Adrenal gland (tissue), 5 donors: ENCODE measurements at regions not wholly inside any gene's neighbourhood (a gene's known extent, or its start where the extent isn't known, plus 50 kb on each side); places are given as distances from the start of the nearest gene placed in this dataset.

ENCODE experiments used
- POLR2A ChIP-seq, 2 donors: fragments of 450-650 bp; IDR thresholded peaks; one replicate each; pipeline ENCODE4 v1.6.1; 2017; ENCODE audit warnings: antibody characterized with exemption in 2 of 2, mild to moderate bottlenecking in 2 of 2, moderate library complexity in 1 of 2
- TF ChIP-seq, protein P1 (sequence below), 6 experiments: fragments of 450-650 bp in 4 of 6; fragments of 200-600 bp in 2 of 6; sonication (generic) in 1 of 6; IDR thresholded peaks; 1 replicate in 5 of 6; 2 replicates in 1 of 6; pipeline versions ENCODE4 v1.5.1 to v1.8.0; 2016 to 2021; ENCODE audit warnings: antibody characterized with exemption in 6 of 6, mild to moderate bottlenecking in 2 of 6, moderate library complexity in 1 of 6
- donor health status: DM: no; HTN: no; CAD: no.

DNA sequence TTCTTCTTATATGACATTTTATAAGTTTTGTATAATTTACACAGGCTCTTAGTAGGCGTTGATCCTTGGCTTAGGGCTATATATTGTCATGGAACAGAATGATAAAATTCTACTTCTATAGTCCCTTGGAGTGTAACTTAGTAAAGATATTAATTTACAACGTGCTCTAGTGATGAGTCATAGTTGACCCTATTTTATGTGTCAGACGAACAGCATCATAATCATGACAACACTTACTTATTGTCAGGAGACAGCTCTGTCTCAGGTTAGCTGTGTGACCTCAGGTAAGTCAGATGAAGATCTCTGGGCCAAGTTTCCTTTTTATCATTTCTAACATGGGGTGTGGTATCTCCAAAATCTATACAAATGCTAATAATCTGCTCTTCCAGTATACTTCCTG, 473.5 kb downstream of the UTRN start:
- no peak for TF ChIP-seq POLR2A (IDR thresholded peaks at IDR 0.05)
- TF ChIP-seq, protein P1, sequence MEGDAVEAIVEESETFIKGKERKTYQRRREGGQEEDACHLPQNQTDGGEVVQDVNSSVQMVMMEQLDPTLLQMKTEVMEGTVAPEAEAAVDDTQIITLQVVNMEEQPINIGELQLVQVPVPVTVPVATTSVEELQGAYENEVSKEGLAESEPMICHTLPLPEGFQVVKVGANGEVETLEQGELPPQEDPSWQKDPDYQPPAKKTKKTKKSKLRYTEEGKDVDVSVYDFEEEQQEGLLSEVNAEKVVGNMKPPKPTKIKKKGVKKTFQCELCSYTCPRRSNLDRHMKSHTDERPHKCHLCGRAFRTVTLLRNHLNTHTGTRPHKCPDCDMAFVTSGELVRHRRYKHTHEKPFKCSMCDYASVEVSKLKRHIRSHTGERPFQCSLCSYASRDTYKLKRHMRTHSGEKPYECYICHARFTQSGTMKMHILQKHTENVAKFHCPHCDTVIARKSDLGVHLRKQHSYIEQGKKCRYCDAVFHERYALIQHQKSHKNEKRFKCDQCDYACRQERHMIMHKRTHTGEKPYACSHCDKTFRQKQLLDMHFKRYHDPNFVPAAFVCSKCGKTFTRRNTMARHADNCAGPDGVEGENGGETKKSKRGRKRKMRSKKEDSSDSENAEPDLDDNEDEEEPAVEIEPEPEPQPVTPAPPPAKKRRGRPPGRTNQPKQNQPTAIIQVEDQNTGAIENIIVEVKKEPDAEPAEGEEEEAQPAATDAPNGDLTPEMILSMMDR (IDR thresholded peaks at IDR 0.05), result no peak
